Stimulated activated CD8-positive, alpha-beta memory T cell treated with anti-CD3 and anti-CD28 coated beads, Interleukin-7, amount 100 ng/mL, for 48 hours (primary cell): ENCODE measurements at regions not wholly inside any gene's neighbourhood (a gene's known extent, or its start where the extent isn't known, plus 50 kb on each side); places are given as distances from the start of the nearest gene placed in this dataset.
"Not testable (repeated sequence)": the region's sequence is repeated elsewhere in the genome, so short reads cannot be mapped to it uniquely, and the experiment has no call there.

Experiments
- DNase-seq, 2 donors: peaks; one replicate each; pipeline ENCODE4 v3.0.0-alpha.2; 2020; ENCODE audit warnings: low read depth in 1 of 2; ENCODE audit errors: extremely low read depth in 1 of 2

DNA sequence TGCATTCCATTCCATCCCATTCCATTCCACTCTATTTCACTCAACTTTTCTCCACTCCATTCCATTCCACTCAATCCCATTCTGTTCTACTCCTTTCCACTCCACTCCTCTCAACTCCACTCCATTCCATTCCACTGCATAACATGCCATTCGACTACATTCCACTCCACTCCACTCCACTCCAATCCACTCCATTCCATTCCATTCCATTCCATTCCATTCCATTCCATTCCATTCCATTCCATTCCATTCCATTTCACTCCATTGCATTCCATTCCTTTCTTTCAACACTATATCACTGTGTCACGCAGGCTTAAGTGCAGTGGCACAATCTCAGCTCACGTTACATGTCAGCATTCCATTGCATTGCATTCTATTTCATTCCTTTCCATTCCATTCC is 1430.4 kb downstream of the TSPY10 start:
- DNase-seq = not testable (repeated sequence)

DNA sequence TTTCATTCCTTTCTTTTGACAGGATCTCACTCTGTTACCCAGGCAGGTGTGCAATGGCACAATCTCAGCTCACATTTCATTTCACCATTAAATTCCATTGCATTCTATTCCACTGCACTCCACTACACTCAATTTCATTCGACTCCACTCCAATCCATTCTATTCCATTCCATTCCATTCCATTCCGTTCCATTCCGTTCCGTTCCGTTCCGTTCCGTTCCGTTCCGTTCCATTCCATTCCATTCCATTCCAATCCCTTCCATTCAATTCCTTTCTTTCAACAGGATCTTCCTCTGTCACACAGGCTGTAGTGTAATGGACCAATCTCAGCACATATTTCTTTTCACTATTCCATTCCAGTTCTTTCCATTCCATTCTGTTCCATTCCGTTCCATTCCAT is 1445.7 kb downstream of the TSPY10 start:
- DNase-seq = no peak

DNA sequence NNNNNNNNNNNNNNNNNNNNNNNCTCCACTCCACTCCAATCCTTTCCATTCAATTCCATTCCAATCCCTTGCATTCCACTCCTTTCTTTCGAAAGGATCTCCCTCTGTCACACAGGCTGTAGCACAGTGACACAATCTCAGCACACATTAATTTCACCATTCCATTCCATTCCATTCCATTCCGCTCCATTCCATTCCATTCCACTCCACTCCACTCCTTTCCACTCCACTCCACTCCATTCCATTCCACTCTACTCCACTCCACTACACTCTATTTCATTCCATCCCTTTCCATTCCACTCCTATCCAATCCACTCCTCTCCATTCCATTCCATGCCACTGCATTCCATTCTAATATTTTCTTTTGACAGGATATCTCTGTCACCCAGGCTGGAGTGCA is 1459.0 kb downstream of the TSPY10 start:
- DNase-seq = no peak

DNA sequence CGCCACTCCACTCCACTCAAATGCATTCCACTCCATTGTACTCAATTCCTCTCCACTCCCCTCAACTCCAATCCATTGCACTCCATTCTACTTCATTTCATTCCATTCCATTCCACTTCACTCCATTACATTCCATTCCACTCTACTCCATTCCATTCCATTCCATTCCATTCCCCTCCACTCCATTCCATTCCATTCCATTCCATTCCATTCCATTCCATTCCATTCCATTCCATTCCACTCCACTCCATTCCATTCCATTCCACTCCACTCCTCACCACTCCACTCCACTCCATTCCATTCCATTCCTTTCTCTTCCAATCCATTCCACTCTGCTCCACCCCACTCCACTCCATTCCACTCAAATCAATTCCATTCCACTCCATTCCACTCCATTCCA is 1459.9 kb downstream of the TSPY10 start:
- no peak for DNase-seq

DNA sequence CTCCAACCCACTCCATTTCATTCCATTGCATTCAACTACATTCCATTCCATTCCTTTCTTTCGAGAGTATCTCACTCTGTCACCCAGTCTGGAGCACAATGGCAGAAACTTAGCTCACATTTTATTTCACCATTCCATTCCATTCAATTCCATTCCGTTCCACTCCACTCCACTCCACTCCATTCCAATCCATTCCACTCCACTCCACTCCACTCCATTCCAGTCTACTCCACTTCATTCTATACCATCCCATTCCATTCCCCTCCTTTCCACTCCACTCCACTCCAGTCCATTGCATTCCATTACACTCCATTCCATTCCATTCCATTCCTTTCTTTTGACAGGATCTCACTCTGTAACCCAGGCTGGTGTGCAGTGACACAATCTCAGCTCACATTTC is 1466.3 kb downstream of the TSPY10 start:
- DNase-seq = no peak

DNA sequence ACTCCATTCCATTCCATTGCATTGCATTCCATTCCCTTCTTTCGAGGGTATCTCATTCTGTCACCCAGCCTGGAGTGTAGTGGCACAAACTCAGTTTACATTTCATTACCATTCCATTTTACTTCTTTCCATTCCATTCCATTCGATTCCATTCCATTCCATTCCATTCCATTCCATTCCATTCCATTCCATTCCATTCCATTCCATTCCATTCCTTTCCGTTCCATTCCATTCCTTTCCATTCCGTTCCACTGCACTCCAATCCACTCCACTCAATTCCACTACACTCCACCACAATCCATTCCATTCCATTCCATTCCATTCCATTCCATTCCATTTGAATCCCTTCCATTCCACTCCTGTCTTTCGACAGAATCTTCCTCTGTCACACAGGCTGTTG is 1472.0 kb downstream of the TSPY10 start:
- DNase-seq = not testable (repeated sequence)

DNA sequence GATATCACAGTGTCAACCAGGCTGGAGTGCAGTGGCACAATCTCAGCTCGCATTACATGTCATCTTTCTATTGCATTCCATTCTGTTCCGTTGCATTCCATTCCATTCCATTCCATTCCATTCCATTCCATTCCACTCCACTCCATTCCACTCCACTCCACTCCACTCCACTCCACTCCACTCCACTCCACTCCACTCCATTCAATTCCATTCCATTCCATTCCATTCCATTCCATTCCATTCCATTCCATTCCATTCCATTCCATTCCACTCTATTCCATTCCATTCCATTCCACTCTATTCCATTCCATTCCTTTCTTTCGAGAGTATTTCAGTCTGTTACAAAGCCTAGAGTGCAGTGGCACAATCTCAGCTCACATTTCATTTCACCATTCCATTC is 1486.5 kb downstream of the TSPY10 start:
- DNase-seq = not testable (repeated sequence)

DNA sequence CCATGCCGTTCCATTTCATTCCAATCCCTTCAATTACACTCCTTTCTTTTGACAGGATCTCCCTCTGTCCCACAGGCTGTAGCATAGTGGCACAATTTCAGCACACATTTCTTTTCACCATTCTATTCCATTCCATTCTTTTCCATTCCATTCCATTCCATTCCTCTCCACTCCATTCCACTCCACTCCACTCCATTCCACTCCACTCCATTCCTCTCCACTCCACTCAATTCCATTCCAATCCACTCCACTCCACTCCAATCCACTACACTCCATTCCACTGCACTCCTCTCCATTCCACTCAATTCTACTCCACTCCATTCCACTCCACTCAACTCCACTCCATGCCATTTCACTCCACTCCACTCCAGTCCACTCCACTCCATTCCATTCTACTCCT is 1495.1 kb downstream of the TSPY10 start:
- no peak for DNase-seq

DNA sequence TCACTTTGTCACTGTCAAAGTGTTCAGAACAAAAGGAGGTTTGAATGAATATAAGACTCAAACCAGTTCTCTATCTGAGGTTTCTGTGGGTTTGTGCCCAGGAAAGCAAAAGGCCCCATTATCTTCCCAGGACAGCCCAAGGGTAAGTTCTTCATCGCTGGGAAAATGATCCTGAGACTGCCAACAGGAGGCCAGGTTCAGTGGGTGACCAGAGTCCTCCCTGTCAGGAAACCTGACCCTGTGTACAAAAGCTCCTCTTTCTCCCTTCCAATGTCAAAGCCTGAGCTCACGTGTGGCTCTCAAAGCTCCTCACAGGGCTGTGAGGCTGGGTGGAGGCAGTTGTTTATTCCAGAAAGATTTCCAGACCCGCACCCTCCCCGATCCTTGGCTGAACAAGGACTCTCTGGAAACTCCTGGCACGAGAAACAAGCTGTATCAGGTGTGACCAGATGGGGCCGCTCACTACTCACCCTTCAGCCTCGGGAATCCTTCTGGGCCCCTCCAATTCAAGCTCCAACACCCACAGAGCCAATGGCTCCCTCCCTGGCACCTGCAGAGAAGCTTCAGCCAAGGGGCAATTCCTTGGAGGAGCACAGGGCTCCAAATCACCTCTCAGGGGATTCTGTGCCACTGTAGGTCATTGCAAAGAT is 1516.7 kb downstream of the TSPY10 start:
- no peak for DNase-seq

DNA sequence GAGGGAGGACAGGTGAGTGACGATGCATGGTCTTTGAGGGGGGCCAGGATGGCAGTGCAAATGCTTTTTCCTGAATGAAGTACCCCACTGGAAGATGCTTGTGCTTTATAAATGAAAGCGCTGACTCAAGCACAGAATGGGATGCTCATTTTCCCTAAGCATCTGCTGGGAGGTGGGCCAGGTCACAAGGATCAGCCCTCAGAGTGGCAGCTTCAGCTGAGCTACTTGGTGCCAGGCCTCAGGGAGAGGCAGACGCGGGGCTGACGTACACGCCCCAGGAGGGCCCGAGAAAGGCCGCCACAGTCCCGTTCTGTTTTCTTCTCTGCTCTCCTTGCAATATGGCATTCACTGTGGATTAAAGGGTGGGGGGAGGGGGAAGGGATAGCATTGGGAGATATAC is 1535.8 kb downstream of the TSPY10 start:
- no peak for DNase-seq

DNA sequence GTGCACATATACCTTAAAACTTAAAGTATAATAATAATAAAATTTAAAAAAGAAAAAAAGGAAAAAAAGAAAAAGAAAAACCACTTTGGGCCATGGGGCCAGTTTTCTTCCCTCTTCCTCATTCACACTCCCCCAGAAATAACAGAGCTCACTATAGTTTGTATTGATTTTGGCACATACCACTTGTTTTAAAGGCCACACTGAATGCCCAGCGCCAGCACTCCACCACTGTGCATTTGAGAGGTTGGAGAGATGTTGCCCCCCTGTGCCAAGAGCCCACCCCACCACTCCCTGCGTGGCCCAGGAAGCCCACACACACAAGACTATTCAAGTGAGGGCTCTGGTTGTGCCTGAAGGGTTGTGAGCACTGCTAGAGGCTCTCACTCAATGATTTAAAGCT is 1536.3 kb downstream of the TSPY10 start:
- no peak for DNase-seq

DNA sequence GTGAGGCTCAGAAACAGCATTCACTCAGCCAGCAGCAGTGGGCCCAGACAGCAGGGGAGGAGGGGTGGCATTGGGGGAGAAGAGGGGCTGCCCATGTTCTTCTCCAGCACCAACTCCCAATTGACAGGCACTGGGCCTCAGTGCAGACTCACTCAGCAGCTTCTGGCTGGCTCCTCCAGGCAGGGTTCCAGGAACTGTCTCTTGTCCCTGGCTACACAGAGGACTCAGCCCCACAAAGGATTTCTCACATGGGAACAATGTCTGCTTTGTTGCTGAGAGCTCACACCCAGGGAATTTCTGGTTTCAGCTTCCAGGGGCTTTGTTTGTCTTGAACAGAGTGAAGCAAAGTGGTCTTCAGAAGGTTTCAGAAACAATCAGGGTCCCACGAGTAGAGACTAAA is 1536.7 kb downstream of the TSPY10 start:
- no peak for DNase-seq

DNA sequence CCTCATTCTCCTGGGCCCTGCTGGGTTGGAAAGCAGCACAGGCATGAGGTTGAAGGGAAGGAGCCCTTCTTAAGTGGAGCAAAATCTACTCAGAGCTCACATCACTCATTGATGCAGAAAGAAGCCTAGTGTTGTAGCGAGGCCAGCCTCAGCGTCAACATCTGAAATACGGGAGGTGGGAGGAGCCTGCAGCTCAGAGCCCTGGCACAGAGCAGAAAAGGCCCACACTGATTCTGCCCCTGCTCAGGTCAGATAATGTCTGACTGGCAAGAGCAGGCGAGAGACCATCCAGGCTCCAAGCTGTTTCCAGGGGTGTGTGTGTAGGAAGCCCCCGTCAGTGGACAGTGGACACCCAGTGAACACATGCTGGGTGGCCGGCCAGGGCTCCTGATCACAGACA is 1541.6 kb downstream of the TSPY10 start:
- DNase-seq = no peak

DNA sequence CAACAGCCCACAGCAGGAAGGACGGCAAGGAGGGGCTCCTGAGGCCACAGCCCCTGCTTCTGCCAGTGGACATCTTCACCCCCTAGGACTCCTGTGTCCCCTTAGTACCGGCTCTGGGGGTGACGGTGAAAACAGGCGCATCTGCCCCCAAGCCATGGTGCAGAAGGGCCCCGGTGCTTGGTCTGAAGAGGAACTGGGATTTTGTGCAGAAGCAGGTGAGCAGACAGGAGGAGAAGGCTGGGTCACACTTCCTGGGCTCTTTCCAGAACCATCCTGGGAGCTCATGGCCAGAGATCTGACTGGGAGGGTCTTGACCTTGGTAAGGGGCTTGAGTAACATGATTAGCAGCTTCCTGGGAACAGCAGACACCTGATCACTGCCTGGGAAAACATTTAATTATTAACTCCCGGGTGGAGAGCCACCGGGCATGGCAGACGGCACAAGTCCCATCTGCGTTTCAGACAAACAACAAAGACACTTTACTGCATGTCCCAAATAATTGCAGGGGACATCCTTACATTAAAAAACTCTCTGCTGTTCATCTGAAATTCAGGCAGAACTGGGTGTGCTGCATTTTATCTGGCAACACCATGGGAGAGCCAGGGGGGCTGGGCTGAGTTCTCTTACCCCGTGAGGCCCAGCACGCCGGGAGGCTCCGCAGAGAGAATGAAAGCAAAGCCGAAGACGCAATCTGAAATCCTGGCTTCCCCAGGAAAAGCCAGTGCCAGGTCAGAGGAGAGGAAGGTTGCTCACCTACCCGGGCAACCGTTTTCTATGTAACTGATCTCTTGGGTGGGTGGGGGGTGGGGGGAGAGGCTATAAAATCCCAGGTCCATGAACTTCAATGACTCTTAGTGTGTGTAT is 1542.8 kb downstream of the TSPY10 start:
- DNase-seq = no peak

DNA sequence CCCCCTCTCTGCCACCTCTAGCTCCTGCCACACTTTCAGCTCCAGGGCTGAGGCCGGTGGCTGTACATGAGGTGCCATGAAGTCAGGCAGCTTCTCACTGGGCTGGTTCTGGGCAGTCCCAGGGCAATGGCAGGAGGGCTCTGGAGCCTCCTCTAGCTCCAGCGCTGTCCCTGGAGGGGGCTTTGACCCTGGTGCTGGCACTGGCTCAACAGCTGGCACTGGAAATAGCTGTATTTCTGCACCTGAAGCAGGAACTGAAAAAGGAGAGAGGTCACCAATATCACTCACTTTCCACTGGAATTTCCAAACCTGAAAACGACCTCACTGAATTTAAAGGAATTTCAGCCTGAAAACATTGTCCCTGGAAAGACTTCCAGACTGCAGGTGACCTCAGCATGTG is 1558.1 kb downstream of the TSPY10 start:
- not testable (repeated sequence) for DNase-seq

DNA sequence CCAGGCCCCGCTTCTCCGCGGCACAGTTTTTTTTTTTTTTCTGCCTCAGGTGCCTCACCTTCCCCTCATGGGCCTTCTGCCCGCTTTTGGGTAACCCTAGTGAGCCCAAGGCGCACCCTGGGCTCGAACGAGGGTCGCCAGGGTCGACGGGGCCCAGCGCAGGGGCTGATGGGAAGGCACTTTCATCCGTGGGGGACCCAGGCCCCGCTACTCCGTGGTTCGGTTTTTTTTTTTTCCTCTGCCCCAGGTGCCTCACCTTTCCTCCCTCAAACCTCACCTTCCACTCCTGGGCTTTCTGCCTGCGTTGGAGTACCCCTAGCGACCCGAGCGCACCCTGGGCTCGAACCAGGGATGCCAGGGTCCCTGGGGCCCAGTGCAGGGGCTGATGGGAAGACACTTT is 1569.8 kb downstream of the TSPY10 start:
- DNase-seq = not testable (repeated sequence)

DNA sequence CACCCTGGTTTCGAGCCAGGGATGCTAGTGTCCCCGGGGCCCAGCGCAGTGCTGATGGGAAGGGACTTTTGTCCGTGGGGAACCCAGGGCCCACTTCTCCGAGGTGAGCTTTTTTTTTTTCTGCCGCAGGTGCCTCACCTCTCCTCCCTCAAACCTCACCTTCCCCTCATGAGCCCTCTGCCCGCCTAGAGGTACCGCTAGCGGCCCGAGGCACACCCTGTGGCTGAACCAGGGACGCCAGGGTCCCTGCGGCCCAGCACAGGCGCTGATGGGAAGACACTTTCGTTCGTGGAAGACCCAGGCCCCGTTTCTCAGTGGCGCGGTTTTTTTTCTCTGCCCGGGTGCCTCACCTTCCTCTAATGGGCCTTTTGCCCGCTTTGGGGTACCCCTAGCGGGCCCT is 1570.7 kb downstream of the TSPY10 start:
- not testable (repeated sequence) for DNase-seq

DNA sequence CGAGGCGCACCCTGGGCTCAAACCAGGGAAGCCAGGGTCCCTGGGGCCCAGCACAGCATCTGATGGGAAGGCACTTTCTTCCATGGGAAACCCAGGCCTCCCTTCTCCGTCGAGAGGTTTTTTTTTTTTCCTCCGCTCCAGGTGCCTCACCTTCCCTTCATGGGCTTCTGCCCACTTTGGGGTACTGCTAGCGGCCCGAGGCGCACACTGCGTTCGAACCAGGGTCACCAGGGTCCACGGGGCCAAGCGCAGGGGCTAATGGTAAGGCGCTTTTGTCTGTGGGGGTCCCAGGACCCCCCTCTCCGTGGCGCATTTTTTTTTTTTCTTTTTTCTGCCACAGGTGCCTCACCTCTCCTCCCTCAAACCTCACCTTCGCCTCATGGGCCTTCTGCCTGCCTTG is 1571.3 kb downstream of the TSPY10 start:
- no peak for DNase-seq

DNA sequence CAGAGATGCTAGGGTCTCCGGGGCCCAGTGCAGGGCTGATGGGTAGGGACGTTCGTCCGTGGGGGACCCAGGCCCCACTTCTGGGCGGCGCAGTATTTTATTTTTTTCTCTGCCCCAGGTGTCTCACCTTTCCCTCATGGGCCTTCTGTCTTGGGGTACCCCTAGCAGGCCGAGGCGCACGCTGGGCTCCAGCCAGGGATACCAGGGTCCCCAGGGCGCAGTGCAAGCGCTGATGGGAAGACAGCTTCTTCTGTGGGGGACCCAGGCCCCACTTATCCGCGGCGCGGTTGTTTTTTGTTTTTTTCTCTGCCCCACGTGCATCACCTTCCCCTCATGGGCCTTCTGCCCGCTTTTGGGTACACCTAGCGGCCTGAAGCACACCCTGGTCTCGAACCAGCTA is 1572.8 kb downstream of the TSPY10 start:
- DNase-seq = not testable (repeated sequence)

DNA sequence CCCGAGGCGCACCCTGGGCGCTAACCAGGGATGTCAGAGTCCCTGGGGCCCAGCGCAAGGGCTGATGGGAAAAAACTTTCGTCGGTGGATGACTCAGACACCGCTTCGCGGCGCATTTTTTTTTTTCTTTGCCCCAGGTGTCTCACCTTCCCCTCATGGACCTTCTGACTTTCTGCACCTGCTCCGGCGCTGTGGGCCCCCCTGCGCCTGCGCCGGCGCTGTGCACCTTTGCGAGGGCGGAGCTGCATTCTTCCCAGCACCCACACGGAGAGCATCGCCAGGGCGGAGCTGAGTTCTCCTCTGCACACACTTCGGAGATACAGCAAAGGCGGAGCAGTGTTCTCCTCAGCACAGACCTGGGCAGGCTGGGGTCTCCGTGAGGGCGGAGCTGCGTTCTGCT is 1575.3 kb downstream of the TSPY10 start:
- not testable (repeated sequence) for DNase-seq

DNA sequence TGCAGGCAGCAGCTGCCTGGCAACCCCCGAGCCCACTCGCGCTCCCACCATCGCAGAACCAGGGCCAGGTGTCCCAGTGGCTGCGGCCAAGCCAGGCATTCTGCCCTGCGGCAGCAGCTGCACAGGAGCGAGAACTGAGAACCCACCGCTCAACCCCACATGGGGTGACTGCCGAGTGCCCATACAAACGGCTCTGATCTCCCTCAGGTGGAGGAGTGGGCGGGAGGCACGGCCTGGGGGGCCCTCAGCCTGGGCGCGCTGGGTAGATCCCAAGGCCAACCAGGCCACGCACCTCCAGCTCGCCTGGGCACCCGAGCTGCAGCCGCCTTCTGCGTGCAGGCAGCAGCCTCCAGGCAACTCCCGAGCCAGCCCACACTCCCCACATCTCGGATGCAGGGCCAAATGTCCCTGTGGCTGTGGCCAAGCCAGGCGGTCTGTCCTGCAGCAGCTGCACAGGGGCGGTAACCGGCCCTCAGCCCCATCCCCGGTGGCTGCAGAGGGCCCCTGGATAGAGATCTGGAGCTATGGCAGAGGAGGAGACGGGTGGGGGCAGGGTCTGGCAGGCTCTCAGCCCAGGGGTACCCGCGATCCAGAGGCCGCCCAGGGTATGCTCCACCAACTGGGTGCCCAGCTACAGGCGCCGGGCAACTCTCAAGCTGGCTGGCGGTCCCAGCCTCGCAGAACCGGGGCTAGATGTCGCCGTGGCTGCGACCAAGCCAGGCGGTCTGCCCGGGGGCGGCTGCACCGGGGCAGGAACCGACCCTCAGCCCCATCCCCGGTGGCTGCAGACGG is 1579.6 kb downstream of the TSPY10 start:
- DNase-seq = not testable (repeated sequence)

DNA sequence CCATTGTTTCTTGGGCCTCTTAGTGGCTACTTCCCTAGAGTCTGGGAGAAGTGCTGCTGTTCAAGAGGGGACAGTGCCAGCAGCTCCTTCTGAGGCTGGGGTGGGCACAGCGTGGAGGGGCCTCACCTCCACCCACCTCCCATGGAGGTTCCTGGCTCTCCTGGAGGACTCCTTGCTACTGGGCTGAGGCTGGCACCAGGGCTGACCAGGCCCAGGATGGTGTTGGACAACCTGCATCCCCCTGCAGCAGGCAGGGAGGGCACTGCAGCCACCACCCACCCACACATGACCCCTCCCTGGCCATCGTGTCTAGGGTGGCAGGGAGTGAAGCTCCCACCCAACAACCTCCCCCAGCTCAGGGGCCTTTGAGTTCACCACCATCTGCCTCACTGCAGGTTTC is 1549.3 kb upstream of the USP9Y start:
- not testable (repeated sequence) for DNase-seq
